CD4-positive, alpha-beta T cell treated with Interleukin-4 for 1 hour (primary cell): ENCODE measurements at regions not wholly inside any gene's neighbourhood (a gene's known extent, or its start where the extent isn't known, plus 50 kb on each side); places are given as distances from the start of the nearest gene placed in this dataset.
"Not testable (repeated sequence)": the region's sequence is repeated elsewhere in the genome, so short reads cannot be mapped to it uniquely, and the experiment has no call there.

Experiments
- DNase-seq, 2 donors: peaks; one replicate each; pipeline ENCODE4 v3.0.0-alpha.2; 2020 to 2022

DNA sequence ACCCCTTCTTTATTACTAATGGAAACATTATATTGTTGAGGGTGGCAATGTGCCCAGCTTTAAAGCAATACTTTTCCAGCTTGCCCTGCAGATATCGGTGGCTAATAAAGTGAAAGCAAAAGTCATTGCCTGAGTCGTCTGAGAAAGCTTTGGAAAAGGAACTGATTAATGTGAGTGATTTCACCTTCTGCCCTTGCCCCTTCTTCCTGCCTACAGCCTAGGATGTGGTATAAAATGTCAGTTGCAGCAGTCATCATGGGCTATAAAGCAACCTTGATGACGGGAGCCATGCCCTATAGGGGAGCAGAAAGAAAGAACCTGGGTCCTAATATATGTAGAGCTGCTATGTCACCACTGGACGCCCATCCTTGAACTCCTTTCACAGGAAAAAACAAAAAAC, 132.4 kb upstream of the USP9X start:
- peak in 1 of 2 donors; percentile 25 for DNase-seq

DNA sequence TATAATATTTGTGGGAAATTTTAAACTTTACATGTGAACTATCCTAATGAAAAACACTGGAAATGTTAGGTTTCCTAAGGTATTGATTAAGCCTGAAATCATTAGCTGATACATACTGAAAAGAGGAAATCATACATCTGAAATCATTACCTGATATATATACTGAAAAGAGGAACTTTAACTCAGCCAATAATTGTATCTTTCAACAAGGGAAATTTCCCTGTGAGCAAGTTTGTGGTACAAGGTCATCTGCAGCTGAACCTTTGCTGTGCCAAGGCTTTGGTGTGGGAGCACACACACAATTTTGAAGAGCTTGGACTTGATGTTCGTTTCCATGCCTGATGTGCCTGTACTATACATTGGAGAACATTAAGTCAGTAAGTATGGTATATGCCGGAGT, 131.9 kb upstream of the USP9X start:
- DNase-seq, result no peak

DNA sequence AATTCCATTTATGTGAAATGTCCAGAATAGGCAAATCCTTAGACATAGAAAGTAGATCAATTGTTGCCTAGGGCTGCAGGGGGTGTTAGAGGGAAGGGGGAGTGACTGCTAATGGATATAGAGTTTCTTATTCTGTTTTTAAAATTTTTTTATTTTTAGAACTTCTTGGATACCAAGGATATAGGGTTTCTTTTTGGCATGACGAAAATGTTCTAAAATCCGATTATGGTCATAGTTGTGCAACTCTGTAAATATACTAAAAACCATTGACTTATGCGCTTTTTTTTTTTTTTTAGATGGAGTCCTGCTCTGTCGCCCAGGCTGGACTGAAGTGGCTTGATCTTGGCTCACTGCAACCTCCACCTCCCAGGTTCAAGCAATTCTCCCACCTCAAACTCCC, 125.2 kb upstream of the USP9X start:
- no peak for DNase-seq

DNA sequence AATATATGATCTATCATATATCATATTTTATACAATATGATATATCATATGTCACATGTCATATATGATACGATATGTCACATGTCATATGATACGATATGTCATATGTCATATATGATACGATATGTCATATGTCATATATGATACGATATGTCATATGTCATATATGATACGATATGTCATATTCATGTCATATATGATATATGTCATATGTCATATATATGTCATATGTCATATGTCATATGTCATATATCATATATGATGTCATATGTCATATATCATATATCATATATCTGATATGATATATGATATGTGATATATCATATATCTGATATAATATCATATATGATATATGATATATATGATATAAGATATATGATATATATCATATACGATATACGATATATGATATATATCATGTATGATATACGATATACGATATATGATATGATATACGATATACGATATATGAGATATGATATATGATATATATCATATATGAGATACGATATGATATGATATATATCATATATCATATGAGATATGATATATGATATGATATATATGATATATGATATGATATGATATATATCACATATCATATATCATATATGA, 122.3 kb upstream of the USP9X start:
- no peak for DNase-seq

DNA sequence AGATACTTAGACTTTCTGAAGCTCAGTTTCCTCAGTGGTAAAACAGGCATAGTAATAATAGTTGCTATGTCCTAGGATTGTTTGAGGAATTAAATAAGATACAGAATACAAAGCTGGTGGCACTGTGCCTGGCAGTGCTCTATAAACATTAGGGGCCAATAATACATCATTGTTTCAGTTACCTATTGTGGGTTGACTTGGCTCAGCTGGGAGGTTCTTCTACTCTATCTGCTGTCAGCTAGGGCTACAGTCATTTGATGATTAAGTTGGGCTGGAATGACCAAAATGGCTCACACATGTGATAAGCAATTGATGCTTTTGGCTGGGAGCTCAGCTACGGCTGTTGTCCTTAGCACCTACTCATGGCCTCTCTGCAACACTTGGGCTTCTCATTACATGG, 121.2 kb upstream of the USP9X start:
- no peak for DNase-seq

DNA sequence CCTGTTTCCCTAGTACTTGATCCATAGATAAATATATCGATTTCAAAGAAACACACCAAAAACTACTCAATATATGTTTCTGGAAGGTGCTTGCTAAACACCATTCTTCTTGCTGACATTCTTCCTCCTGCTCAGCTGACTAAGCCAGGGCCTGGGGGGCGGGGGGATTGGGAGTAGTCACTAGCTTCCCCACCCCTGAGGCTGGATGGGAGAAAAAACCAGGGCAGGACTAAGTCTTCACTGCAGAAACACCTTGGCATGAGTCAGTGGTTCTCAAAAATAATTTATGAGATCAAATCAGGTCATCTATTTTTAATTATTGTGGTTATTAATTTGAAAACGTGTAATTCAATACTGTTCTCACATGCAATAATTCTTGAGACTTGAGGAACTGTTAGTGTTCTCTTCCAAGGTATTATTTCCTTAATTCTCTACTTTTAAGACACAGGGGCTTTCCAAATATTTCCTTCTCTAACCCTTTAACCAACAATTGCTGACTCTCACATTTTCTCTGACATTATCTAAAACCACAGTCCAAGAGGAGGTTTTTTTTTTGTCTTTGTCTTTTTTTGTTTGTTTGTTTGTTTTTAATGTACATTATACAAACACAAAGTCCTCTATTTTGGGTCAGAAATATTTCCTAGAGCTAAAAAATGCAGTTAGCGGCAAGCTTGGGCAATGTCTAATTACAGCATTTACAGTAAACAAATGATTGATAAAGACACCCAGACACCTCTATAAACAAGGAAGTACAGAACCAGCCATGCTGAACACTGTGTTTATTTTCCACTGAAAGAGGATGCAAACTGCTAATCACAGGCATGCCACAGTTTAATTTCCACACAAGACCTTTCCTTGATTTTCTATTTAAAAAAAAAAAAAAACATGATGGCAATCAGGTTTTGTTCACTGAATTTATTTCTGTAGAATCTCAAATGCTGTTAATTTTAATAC, 120.3 kb upstream of the USP9X start:
- no peak for DNase-seq

DNA sequence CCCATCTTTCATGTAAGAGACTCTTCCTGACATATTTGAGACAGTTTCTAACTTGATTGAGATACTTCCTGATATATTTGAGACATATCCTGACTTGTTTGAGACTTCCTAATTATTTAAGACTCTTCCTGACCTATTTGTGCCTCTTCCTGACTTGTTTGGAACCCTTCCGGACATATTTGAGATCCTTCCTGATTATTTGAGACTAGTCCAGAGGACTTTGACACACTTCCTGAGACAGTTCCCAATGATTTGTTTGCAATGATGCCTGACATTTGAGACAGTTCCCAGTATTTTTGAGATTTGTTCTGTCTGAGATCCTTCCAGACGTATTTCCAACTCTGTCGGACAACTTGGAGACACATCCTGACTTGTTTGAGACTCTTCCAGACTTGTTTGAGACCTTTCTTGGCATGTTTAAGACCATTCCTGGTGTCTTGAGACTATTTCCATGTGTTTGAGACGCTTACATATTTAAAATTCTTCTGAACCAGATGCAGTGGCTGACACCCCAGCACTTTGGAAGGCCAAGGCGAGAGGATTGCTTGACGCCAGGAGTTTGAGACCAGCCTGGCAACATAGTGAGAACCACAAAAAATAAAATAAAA, 118.9 kb upstream of the USP9X start:
- no peak for DNase-seq

DNA sequence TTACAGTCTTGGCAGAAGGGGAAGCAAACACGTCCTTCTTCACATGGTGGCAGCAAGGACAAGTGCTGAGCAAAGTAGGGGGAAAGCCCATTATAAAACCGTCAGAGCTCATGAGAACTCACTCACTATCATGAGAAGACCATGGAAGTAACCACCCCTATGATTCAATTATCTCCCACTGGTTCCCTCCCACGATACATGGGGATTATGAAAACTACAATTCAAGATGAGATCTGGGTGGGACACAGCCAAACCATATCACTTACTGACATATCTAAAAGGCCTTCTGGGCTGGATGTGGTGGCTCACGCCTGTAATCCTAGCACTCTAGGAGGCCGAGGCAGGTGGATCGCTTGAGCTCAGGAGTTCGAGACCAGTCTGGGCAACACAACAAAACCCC, 117.1 kb upstream of the USP9X start:
- no peak for DNase-seq

DNA sequence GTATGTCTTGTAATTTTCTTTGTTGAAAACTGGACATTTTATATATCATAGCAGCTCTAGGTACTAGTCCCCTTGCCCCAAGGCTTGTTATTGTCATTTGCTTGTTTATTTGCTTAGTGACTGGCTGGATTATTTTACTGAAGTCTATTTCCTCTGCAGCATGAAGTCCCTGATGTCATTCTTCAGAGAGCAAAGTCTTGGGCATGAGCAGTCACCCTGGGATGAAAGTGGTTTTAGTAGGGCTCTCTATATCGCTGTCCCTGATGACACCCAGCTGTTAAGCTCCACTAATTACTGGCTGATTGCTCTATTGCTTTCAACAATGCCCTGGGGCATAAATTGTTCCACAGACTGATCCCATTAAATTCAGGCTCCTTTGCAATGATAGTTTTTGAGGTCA, 113.5 kb upstream of the USP9X start:
- no peak for DNase-seq

DNA sequence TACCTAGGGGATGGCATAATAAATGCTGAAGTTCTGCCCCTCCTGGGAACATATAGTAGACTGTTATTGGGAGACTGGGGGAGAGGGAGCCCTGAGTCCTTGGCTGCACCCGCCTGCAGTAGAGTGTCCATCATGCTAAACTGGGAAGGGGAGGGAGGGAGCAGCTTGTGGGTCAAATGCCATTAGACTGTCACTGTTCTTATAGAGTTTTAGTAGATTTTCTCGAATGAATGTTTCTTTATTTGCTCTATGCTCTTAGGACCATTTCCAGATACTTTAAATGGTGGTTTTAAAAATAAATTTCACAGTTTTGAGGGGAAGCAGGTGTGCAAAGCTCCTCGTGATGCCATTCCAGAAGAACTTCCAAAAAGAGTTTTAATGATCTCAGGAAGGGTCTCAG, 111.6 kb upstream of the USP9X start:
- no peak for DNase-seq

DNA sequence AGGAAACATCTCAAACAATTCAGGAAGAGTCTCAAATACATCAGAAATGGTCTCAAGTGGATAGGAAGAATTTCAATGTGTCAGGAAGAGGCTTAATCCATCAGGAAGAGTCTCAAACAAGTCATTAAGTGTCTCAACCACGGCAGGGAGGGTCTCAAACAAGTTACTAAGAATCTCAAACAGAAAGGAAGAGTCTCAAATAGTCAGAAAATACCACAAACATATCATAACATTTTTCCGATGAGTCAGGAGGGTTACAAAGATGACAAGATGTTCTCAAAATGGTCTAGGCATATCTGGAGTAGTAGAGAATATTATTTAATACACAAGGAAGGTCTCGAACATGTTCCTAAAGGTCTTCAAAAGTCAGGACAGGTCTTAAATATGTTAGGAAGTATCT, 109.3 kb upstream of the USP9X start:
- DNase-seq, result no peak

DNA sequence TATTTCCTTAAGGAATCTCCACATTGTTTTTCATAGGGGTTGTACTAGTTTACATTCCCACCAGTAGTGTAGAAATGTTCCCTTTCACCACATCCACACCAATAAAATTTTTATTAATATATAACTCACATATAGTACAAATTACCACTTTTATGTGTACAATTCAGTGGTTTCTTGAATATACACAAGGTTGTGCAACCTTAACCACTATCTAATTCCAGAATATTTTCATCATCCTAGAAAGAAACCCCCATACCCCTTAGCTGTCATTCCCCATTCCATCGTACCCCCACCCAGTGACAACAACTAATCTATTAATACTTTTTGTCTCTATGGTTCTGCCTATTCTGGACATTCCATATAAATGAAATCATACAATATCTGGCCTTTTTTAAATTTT, 108.3 kb upstream of the USP9X start:
- no peak for DNase-seq

DNA sequence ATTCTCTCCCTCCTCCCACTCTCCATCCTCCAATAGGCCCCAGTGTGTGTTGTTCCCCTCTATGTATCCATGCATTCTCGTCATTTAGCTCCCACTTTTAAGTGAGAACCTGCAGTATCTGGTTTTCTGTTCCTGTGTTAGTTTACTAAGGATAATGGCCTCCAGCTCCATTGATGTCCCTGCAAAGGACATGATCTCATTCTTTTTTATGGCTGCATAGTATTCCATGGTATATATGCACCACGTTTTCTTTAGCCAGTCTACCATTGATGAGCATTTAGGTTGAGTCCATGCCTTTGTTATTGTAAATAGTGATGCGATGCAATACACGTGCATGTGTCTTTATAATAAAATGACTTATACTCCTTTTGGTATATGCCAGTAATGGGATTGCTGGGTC, 100.3 kb upstream of the USP9X start:
- DNase-seq, result no peak

DNA sequence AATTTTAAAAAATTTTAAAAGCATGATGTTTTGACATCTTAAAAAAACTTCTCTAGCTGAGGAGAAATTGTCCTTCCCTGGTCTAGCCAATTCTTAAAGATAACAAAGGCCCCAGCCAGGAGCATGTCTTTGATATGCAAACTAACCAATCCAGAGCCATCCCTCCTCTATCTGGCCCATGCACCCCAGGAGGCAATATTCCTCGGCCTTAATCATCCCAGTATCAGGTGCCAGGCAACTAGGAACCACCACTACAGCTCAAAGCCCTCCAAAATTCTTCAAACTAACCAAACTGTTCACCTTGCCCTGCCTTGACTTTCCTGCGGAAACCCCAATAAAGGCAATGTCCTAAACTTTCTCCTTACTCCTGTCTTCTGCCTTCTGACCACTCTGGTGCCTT, 97.8 kb upstream of the USP9X start:
- no peak for DNase-seq

DNA sequence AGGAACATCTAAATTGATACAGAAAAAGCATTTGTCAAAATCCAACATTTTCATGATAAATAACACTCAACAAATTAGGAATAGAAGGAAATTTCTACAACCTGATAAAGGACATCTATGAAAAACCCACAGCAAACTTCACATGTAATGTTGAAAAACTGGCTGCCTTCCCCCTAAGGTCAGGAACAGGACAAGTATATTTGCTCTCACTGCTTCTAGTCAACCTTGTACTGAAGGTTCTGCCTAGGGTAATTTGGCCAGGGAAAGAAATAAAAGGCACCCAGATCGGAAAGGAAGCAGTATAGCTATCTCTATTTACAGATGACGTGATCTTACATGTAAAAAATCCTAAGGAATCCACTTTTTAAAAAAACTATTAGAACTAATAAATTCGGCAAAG, 97.1 kb upstream of the USP9X start:
- no peak for DNase-seq

DNA sequence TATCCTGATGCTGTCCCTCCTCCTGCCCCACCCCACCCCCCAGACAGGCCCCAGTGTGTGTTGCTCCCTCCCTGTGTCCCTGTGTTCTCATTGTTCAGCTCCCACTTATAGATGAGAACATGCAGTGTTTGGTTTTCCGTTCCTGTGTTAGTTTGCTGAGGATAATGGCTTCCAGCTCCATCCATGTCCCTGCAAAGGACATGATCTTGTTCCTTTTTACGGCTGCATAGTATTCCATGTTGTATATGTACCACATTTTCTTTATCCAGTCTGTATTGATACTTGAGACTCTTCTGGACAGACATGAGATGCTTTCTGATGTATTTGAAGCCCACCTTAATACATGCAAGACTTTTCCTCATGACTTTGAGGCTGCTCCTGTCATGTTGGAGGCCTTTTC, 91.8 kb upstream of the USP9X start:
- not testable (repeated sequence) for DNase-seq

DNA sequence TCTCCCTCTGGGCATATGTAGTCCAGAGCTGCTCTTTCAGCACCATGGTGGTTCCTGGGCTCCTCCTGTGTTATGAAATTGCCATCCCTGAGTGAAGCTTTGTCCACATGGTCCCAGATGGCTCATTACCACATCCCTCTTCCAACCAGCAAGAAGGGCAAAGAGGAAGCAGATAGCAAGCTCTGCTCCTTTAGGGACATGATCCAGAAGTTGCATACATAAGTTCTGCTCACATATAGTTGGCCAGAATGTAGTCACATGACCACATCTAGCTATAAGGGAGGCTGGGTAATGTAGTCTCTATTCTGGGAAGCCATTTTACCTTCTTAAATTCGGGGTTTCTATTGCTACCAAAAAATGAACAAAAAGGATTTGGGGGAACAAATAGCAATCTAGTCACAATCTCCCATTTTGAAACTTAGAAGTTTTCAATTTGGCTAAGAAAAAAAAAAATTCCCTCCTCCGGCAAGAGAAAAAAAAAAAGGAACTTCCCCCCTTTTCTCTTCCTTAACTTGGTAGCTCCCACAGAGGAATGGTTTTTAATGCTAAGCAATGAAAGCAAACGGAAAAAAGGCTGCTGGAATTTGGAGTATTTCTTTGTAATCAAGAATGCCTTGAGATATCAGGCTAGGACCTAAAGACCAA, 88.2 kb upstream of the USP9X start:
- DNase-seq, result peak in 1 of 2 donors; percentile 4

DNA sequence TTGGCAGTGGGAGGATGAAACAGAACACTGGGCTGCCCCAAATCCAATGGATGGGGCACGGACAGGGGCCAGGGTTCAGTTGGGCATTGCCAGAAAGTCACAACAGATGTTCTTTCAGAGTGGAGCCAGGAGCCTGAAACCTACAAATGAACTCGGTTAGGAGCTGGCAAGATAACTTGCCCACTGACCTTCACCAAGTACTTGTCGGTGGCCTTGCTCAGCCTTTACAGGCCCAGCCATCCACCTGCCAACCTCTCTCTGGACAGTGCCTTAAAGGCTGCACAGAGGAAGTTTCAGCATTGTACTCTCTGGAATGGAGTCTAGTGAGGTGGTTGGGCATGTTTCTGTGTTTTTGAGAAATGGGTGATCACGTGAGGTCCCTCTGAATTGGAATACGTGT, 87.1 kb upstream of the USP9X start:
- DNase-seq, result no peak

DNA sequence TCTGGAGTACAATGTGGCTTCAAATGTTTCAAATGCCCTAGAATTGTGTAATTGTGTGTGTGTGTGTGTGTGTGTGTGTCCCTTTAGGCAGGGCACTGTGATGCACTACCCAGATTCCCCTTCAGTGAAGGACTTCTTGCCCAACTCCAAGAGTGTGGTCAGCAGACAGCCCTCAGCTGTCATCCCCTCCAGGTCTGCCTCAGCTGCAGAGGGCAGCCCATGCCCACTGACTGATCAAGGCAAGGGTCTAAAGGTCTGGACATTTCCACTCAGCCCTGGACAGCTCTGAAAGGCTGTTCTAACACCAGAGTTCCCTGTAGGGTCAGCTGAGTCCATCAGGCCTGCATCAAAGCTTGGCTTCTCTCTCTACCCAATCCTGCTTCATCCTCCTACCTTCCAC, 83.9 kb upstream of the USP9X start:
- no peak for DNase-seq

DNA sequence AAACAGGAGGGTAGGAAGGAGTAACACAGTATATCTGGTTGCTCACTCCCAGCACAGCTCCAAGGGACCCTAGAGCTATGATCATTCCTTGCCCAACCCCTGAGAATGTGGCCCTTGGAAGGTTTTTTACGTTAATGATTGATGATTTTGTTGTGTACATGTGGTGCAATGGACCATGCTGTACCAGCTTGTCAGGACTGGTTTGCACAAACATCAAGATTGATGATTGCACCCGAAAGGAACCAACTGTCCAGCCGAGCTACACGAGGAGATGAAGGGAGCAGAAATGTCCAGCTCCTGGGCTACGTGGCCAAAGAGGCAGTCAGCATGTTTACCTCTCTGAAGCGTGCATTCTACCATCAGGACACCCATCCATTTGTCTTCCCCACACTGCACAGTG, 83.2 kb upstream of the USP9X start:
- DNase-seq, result no peak

DNA sequence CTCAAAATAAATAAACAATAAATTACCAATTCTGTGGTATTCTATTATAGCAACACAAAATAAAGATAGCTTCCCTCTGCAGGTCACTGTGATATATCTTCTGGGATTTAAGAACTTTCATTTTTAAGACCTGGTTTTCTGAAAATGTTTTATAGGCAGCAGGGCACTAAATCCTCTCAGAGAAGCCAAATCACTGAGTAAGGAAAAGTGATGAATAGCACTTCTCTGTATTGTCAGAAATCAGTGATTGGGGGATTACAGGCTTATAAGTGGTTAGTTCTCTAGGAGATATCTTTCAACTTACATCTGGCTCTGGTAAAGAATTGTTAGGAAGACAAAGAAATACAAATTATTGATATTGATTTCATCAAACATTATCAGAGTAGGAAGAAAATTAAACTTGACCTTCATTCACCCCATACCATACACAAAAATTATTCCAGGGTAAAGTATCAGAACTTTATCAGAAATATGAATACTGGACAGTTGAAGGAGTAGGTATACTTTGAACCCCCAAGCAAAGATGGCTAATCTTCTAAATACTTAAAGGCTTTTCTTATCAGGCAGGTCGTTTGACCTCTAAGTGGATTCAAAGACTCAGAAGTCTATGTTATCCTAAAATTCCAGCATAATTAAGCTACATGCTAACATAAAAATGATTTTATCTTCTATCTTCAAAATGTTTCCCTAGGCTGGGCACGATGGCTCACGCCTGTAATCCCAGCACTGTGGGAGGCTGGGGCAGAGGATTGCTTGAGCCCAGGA, 81.6 kb upstream of the USP9X start:
- DNase-seq, result no peak

DNA sequence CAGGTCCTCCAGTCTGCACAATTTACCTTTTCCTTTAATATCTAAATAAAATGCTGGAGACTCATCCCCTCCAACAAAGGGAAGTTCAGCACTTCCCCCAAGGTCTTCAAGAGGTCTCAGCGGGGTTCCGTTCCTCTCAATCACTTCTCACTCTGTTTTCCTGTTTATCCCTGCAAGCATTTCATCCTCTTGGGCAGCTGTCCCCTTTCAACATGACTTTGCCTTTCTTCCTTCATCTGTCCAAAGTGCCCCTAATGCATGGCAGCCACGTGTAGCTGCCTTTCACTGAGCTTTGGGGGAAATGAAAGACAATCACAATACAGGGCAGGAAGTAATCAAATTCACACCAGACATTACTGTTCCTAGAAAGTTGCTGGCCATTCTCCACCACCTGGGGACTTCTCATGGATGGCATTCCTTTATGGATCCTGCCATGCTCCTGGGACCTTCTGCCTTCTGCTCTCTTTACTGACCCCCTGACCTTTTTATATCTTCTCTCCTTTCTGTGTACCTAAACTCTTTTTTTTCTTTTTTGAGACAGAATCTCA, 79.7 kb upstream of the USP9X start:
- no peak for DNase-seq
